ENCODE measurements at regions not wholly inside any gene's neighbourhood (a gene's known extent, or its start where the extent isn't known, plus 50 kb on each side); places are given as distances from the start of the nearest gene placed in this dataset.

DNA sequence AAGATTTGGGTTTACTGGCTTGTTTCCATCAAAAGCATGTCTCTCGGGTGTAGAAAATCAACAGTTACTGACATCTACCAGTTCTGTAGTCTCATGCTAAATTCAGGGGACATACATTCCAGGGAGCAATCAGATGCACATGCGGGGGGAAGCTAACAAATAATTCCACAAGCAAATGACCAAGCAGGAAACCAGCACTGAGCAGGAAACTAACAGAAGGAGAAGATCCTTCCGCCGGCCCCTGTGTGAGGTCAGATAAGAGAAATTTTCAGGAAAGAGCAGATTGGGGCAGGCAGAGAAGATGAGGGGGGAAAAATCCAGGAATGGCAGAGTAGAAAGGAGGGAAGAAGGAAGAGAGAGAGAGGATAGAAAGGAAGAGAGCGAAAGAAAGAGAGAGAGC lies 127.6 kb upstream of the TMCC3 start:
- no peak for DNase-seq

DNA sequence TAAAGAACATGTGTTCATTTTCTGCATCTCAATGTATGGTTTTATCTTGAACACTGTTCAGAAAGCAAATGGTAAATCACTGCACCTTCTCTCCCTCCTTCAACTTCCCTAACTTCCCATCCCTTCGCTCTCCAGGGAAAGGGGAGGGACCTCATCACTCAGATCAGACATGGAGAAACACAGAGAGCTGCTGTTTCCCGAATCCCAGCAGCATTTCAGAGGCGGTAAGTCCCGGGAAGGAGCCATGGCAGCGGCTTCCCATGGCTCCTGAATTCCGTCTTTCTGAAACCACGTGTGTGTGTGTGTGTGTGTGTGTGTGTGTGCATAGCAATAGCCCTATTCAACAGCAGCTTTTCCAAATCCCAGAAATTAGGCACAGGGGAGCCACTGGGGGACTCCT lies 125.4 kb upstream of the TMCC3 start:
- no peak for DNase-seq

DNA sequence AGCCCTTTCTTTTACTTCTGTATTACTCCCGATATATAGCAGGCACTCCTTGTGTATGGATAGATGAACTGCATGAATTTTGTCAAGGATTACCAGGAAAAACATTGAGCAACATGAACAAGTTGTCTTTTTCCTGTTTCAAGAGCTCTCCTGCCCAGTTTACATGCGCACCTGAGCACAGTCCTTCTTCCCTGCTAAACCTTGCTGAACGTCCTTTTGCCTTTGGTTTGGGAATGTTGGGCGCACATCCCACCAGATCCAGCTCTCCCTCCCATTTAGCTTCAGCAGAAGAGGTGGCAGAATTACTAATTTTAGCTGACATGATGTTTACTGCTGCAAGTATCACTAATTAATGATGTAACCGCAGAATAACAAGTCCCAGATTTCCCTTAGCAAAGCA lies 121.4 kb upstream of the TMCC3 start:
- no peak for DNase-seq

DNA sequence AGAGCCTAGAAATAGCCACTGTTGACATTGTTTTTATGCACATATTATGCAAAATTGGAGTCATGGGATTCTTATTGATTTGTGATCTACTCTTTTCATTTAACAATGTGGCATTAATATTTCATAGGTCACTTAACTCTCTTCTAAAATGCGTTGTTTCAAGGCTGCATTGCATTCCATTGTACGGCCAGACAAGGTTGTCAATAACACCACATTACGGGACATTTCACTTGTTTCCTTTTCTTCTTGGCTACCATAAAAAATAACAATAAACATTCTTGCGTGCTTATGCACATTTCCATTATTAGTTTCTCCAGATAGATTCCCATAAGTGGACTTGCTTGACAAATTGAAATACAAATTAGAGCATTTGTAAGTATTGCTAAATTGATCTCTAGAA lies 120.8 kb upstream of the TMCC3 start:
- no peak for DNase-seq

DNA sequence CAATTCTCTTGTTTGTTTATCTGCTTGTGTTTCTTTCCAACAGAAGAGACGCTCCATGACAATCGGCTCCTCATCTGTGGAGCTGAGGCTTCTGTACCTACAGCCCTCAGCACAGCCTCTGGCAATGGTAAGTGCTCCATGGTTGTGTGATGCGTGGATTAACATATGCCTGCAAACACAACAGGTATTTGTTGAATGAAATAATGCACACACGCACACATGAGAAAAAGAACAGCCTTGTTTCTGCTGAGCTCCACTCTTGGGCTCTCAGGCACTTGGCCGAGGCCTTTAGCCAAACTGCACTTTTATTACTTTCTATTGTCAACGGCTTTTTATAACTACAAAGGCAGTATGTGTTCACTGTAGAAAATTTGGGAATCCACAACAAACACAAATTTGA lies 120.4 kb upstream of the TMCC3 start:
- no peak for DNase-seq

DNA sequence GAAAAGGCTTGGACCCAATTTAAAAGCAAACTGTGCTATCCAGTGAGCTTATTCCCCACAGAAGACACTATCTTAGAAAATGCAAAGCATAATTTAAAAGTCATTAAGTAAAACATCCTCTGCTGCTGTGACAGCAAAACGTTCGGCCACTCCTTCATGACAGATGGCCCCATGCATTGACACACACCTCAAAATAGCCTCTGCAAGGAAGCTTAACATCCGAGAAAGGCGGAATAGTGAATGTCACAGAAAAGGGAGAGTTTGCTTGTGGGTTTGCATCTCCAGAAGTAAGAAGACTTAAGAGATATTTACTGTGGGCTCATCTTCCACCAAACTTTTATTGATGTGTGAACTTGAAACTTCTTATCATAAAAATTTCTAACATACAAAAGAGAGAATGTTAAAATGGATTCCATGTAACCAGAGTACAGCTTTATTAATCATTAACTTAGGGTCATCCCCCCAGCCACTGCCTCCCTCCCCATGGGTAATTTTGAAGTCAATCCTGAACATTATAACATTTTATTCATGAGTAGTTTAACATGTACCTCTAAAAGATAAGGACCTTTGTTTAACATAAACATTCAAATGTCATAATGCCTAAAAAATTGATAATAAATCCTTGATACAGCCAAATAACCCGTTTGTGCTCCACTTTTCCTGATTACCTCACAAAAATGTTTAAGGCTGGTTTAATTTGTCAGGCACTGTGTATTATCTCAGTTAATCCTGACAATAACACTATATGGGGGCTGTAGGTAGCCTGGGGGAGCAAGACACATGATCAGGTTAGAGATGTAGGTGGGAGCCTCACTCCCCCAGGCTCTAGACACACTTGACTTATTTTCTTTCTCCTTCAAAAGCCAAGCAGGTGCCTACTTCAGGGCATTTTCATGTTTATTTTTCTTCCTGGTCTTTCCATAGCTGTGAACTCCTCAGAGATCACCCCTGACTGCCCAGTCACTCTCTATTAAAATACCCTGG lies 119.7 kb upstream of the TMCC3 start:
- no peak for DNase-seq

DNA sequence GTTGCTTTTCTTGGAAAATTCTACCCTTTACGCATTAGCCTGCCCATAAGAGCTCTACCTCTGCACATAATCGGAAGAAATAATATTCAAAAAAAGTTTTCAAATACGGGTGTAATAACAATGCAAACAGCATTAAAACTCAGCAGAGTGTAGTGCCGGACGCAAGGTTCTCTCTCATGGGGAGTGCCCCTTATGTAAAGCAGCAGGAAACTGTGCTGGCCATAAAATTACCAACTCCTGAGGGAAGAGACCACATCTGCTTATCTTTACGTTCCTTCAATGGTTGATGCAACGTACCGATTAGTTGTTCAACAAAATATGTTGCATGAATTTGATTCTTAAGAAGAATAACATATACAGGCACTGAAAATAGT lies 118.7 kb upstream of the TMCC3 start:
- no peak for DNase-seq

DNA sequence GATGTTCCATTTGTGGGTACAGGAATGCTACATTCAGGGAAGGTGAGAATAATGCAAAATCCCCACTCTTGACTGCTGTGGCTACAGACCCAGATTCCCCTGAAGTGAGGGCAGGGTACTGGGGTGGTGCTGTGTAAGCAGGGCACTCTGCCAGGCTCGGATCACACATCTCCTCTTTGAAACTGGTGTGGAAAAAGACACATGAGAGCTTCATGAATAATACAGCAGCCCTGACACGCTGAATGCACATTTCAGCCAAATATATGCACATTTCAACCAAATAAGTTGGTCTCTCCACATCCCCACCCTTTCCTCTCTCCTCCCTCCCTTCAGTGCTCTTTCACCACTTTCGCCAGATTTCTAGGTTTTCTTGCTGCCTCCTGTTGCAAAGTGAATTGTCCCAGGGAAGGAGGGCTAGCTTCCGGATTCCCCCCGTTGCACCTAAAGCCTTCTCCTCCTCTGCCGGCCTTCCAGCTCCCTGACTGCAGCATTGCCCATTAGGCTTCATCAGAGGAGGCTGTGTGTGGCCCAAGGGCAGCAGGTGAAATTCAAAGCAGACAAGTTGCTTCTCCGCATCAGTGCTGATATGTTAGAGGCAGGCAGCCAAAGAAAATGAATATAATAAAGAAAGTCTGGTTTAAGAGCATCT lies 118.2 kb upstream of the TMCC3 start:
- no peak for DNase-seq

DNA sequence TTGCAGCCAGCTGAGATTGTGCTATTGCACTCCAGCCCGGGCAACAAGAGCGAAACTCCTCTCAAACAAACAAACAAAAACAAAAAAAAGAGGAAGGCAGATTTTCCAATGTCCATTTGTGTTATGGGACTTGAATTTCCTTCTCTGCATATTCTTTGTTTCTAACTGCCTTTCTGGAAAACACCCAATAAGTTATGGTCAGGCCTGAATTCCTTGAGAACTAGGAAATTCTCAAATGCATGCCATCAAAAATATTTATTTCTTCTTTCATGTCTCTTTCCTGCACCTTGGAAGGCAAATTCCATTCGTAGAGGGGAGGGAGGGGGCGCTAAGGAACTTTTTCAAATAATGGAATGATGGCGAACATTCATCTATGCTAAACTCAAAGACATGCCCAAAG lies 117.6 kb upstream of the TMCC3 start:
- DNase-seq = no peak

DNA sequence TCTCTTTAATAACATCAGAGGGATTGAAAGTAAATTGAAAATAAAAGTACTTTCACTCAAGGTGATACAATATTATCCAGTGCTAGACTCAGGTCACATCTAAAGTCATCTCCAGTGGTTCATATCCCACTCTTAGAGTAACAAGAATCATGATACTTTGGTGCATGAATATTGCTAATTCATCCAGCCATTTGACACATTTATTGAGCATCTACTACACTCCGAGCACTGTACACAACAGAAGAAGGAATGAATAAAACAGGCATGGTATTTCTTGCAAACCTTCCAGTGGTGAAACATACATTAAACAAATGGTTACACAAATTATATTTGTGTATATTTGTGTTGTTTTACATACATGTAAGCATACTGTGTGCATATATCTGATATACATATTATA lies 116.0 kb upstream of the TMCC3 start:
- DNase-seq = no peak

DNA sequence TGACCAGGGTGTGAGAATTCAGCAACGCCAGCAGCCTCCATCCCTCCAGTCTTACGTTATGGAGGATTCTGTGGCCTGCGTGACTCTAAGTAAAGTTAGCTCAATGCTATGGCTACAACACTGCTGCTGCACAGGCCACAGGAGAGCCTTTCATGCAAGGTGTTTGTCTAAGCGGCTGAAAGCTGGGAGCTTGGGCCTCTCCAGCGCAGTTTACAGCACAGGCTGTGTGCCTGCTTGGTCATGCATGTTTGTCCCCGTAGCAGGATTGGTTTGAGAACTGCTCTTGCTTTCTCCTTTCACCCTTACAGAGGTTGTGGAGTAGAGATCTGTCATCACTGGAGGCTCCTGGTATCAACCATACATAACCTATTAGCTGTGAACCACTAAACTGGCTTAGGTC lies 113.1 kb upstream of the TMCC3 start:
- no peak for DNase-seq

DNA sequence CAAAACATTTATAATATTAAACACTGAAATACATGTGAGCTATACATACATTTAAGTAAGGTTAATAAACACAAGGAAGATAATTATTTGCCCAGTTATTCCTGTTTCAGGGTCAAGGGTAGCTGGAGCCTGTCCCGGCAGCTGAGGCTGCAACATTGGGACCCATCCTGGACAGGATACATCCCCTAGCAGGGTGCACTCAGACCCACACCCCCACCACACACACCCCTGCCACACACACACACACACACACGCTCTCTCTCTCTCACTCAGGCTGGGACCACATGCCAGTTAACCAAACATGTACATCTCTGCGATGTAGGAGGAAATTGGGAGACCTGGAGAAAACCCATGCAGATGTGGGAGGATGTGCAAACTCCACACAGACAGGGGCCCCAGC lies 112.6 kb upstream of the TMCC3 start:
- DNase-seq = no peak

DNA sequence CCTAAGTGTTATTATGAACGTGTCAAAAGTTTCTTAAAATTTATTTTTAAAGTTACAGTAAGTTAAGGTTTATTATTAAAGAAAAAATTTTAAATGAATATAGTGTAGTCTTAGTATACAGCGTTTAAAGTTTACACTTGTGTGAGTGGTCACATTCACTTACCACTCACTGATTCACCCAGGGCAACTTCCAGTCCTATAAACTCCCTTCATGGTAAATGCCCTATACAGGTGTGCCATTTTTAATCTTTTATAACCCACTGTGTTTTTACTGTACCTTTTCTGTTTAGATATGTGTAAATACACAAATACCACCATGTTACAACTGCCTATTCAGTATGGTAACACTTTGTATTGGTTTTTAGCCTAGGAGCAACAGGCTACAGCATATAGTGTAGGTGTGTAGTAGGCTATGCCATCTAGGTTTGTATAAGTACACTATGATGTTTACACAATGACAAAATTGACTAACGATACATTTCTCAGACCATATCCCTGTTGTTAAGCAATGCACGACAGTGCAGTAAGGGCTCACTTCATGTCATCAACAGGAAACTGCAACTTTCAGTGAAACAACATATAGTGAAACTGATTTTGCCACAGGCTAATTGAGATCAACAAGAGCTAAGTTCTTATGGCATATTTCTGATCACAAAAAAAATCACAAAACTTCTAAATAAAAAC lies 112.0 kb upstream of the TMCC3 start:
- DNase-seq = no peak

DNA sequence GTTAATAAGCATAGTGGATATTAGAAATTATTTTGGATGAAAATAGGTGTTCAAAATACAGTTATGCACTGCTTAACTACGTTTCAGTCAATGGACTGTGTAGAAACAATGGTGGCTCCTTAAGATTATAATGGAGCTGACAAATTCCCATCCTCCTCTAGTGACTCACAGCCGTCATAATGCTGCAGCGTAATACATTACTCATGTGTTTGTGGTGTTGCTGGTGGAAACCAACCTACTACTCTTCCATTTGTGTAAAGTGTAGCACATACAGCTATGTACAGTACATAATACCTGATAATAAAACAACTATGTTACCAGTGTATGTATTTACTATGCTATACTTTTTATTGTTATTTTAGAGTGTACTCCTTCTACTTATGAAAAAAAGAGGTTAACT lies 111.2 kb upstream of the TMCC3 start:
- DNase-seq = no peak

DNA sequence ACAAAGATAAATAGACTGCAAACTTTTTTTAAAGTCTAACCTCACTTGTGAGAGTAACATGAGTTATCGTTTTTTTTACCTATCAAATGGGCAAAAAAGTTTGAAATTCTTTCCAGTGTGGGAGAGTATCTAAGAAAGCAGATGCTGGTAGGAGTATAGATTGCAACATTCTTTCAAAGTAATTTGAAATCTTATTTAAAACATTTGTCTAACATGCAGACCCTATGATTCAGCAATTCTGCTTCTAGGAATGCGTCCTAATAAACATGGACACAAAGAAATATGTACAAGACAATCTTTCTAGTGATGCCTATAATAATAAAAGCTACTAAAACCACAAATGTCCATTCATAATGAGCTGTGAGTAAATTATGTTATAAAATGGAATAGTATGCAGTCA lies 110.4 kb upstream of the TMCC3 start:
- no peak for DNase-seq

DNA sequence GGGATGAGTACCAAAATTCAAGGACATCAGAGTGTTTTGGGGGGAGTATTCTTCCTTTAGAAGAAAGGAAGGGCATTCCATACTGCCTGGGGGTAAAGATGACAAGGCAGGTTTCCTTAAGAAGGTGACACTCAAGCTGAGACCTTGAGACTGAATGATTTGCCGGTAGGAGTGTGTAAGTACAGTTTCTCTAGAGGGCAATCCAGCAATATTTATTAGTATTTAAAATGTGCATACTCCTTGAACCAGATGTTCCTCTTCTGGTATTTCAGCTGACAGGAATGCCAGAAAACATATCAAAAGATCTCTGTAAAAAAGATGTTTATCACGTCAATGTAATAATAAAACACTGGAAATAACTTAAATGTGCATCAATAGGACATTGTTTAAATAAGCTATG lies 106.4 kb upstream of the TMCC3 start:
- no peak for DNase-seq

DNA sequence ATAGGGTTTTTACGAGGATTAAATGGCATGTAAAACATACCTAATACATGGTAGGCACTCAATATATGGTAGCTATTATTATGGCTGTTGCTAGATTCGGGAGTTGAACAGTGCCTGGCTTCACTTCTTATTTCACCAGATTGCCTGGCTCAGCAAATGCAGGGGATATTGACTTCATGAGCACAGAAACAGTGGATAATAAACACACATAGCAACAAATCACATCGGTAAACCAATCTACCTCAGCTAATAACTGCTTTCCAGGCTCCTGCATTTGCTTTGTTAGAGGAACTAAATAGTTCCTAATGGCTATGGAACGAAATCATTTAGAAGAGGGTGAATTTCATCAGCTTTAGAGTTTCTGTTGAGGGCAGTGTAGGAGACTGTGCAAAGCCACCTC lies 105.2 kb upstream of the TMCC3 start:
- no peak for DNase-seq

DNA sequence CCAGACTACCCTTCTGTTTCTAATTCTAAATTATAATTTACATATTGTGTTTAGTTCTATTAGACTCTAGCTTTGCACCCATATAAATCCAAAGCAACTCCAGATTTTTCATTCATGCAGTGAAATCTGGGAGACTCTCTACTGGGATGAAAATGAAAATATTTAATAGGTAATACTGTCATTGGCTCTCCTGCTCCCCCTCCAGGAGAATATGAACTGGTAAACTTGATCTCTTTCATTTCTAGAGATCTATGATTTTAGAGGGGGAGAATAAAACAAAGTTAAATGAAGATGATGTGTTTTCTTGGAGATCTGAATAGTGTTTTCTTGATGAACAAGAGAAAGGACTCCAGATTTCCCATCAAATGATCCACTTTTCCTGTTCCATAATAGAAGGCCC lies 104.3 kb upstream of the TMCC3 start:
- DNase-seq = no peak

DNA sequence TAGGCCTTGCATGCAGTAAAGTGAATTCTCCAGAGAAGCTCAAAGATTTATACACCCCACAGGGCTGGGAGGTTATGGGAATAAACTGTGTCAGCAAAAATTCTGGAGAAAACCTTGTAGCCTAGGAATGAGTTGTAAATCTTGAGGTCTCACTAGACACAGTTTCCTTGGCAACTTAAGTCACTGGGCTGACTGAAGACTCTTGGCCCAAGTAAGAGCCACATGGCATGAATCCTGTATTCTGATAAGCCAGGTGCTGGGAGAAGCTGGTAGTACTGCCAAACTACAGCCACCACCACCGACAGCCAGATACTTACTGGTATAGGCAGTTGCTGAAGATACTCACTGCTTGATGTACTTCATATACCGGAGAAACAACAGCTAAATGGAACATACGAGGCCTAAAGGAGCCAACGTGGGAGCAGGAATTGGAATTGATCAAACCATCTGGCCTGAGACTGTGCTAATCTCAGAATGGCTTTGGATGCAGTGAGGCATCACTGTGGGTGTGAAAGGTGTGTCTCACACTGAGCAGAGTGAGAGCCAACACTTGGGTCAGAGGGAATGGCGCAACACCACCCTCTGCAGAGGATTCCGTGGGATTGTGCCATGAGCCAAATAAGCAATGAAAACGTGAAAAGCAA lies 102.8 kb upstream of the TMCC3 start:
- DNase-seq = no peak

DNA sequence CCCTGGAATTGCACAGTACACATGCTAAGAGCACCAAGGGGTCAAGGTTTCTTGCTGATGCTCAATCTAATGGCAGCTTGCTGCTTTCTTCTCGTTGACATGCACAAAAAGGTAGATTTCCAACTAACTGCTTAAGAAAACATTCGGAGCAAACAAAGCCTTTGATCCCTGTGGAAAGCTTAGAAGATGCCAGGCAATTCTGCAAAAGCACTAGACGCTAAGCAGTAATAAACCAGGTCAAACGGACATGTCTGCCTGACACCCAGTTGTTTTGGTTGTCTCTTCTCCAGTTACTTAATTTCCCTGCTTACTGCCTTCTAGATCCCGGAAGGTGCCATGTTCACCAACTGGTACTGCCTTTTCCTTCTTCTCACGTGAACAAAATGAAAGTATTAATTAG lies 100.5 kb upstream of the TMCC3 start:
- DNase-seq = no peak

DNA sequence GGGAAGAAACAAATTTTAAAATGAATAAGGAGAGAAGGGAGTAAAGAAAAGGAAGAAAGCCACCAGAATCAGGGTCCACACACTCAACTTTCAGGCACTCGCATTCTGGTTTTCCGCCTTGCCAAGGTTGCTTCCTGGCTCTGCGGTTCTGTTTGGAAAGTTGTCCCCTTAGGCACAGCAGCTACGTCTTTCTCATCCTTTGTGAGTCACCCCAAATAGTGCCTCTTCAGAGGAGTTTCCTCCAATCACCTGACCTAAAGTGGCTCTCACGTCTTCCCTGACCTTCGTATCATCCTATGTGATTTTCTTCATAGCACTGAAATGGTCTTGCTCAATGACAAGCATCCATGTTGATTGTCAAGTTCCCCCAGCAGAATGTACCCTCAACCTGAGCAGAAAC lies 99.5 kb upstream of the TMCC3 start:
- DNase-seq = no peak

DNA sequence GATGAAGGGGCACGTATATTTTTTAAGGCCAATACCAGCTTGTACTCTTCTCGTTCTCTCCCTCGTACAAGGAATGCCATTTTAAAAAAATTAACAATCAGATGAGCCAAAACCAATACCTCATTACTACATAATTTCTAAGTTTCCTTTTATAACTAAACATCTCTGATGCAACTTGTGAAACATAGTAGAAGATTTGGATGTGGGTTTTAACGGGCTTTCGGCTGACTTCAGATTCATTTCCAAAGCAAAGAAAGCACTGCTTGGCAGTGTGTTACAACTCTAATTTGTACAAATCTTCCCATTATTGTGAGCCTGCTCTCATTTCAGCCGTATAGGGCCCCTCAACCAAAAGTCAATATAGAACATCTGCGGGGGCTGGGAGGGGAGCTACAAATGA lies 99.1 kb upstream of the TMCC3 start:
- no peak for DNase-seq

DNA sequence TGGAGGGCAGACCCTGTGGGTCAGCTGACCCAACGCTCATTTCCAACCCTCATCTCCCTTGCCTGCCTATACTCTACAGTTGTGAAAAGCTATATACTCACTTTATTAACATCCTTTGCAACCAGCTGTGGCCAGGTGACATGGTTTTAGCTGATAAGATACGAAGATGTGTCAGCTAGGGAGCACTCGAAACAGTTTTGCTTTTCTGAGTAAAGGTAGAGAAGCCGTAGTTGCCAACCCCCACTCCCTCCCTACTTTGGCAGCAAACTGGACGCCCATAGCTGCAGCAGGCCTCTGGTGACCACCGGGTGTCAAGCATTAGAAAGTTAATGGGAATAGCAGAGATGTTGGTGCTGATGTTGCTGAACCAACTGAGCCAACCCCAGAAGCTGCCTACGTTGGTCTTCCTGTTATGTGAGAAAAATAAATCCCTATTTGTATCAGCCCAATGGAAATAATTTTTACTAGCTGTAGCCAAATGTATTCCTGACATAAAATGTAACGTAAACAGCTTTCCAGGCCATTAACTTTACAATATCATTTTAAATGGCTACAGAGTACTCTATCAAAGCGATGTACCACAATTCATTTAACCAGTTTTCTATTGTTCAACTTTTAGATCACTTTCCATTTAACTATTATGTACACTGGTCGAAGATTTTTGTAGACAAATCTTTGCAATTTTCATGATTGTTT lies 98.5 kb upstream of the TMCC3 start:
- no peak for DNase-seq
